Esophagus squamous epithelium (tissue), 5 donors: ENCODE measurements at regions not wholly inside any gene's neighbourhood (a gene's known extent, or its start where the extent isn't known, plus 50 kb on each side); places are given as distances from the start of the nearest gene placed in this dataset.

Experiments used
- DNase-seq: peaks from one replicate; lab custom pipeline; 2025; lab: John Stamatoyannopoulos, UW
- H3K27ac ChIP-seq, 4 donors: fragments of 200-600 bp; sonication (generic); one replicate each; pipeline ENCODE4 v1.5.1; 2016 to 2019; ENCODE audit warnings: mild to moderate bottlenecking in 1 of 4
- H3K27me3 ChIP-seq, 4 donors: fragments of 200-600 bp; sonication (generic); 1 replicate in 3 of 4; 2 replicates in 1 of 4; pipeline versions ENCODE4 v1.5.1 to v1.6.0; 2017 to 2021; ENCODE audit warnings: antibody characterized with exemption in 1 of 4
- H3K36me3 ChIP-seq, 3 donors: fragments of 200-600 bp; sonication (generic); one replicate each; pipeline ENCODE4 v1.5.1; 2016 to 2019
- H3K4me1 ChIP-seq, 3 donors: fragments of 200-600 bp; sonication (generic); one replicate each; pipeline ENCODE4 v1.5.1; 2017 to 2019
- H3K4me3 ChIP-seq, 4 donors: fragments of 200-600 bp; sonication (generic); 1 replicate in 3 of 4; 2 replicates in 1 of 4; pipeline ENCODE4 v1.5.1; 2016 to 2019; ENCODE audit warnings: mild to moderate bottlenecking in 2 of 4, moderate library complexity in 1 of 4
- H3K9me3 ChIP-seq, 3 donors: fragments of 200-600 bp; sonication (generic); one replicate each; pipeline ENCODE4 v1.5.1; 2016 to 2019
- CTCF ChIP-seq, 6 experiments: fragments of 450-650 bp in 4 of 6; fragments of 200-600 bp in 2 of 6; sonication (generic) in 2 of 6; IDR thresholded peaks; one replicate each; pipeline ENCODE4 v1.5.1; 2016 to 2019; ENCODE audit warnings: antibody characterized with exemption in 6 of 6, mild to moderate bottlenecking in 4 of 6, moderate library complexity in 4 of 6
- POLR2A ChIP-seq, 4 donors: fragments of 450-650 bp; IDR thresholded peaks; one replicate each; pipeline ENCODE4 v1.6.1; 2017; ENCODE audit warnings: antibody characterized with exemption in 4 of 4, mild to moderate bottlenecking in 4 of 4, moderate library complexity in 3 of 4
- WGBS, 2 donors: methylation state at CpG; one replicate each; pipeline ENCODE4 v1.1.5; 2018; 5-methylcytosine and 5-hydroxymethylcytosine counted together
- intact Hi-C: fragments of 100-400 bp; cut with DNase I; formaldehyde crosslinking; loops from one replicate; pipeline ENCODE4 v1.15.0; 2022
- donor health status: DM: yes; HTN: yes; CAD: no.

DNA sequence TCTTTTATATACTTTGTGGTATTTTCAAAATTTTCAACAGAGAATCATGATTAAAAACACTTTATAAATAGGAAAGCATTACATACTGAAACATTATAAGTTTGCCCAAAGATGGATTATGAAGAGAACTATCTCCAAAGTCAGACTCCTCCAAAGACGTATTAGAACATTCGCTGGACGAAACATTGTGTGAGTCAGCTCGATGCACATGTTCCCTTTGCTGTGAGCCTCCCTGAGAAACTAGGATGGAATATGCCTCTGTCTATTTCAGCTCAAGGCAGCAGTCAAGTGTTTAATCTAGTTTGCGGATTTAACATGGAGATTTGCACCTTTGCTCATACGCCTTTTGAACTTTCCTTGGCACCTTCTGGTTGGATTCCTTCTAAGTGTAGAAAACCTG lies 92.2 kb upstream of the NCKAP5 start:
- 82 to 88% methylated on average over 6 of the region's 6 CpGs for WGBS, 2 donors
- Histone ChIP-seq H3K4me1 (no peaks in the 10 kb centered on the region), H3K9me3 (no peaks in the 10 kb centered on the region), H3K36me3 (no peaks in the 10 kb centered on the region), H3K27ac (no peak overlapping the region), H3K4me3 (no peak overlapping the region), H3K27me3 (no peaks in the 10 kb centered on the region)
- no peak for DNase-seq
- intact Hi-C loops: no loop called here
- TF ChIP-seq CTCF (IDR thresholded peaks at IDR 0.05) (no peak), POLR2A (IDR thresholded peaks at IDR 0.05) (no peak)

GRCh38 chr2:133661392-133661791 lies 93.1 kb upstream of the NCKAP5 start:
- 90 to 93% methylated on average over 4 of the region's 4 CpGs for WGBS, 2 donors
- intact Hi-C loops: no loop called here
- Histone ChIP-seq H3K27ac (no peak overlapping the region), H3K27me3 (no peaks in the 10 kb centered on the region), H3K4me1 (no peaks in the 10 kb centered on the region), H3K4me3 (no peak overlapping the region), H3K36me3 (no peaks in the 10 kb centered on the region), H3K9me3 (no peaks in the 10 kb centered on the region)
- no peak for TF ChIP-seq CTCF (IDR thresholded peaks at IDR 0.05)
- TF ChIP-seq POLR2A (IDR thresholded peaks at IDR 0.05): no peak
- DNase-seq: no peak

DNA sequence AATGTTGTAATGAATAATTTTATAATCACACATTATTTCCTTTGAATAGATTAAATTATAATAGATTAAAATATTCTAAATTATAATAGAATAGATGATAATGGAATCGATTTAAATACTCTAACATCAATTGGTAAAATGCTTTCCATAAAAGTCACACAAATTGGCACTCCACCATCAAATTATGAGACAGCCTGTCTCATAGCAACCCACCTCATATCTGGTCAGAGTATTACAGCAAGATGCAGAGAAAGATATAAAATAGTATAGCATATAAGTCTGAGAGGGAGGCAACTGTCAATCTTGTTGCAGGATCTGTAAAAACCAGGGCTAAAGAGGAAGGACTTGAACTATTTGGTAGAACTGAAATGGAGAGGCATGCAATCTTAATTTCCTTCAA lies 98.4 kb upstream of the NCKAP5 start:
- no peak overlapping the region for H3K27ac ChIP-seq
- no peaks in the 10 kb centered on the region for H3K4me1 ChIP-seq
- no peaks in the 10 kb centered on the region for H3K36me3 ChIP-seq
- no peak for TF ChIP-seq CTCF (IDR thresholded peaks at IDR 0.05)
- no peak for TF ChIP-seq POLR2A (IDR thresholded peaks at IDR 0.05)
- intact Hi-C loops: no loop called here
- peaks cover 0 to 13% (median 3%) of the 10 kb centered on the region in 3 donors for H3K9me3 ChIP-seq
- 92 to 96% methylated on average over 1 of the region's 1 CpG for WGBS, 2 donors
- H3K4me3 ChIP-seq: no peak overlapping the region
- no peaks in the 10 kb centered on the region for H3K27me3 ChIP-seq
- no peak for DNase-seq

DNA sequence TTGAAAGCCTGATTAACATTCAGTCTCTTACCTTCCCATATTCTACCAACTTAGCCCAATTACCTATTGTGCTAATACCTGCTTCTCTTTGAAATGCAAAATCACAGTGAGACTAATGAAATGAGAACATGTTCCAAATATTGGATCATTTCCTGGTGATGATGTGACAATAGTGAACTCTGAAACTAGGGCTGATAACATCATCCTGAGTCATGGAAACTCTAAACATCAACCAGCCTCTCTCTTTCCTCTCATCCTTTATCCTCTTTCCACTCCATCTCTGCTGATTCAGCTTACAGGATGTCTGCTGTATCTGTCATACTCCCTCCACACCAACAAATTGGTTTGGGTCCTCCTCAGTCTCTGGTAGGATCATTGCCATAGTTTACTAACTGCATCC lies 98.8 kb upstream of the NCKAP5 start:
- intact Hi-C loops: no loop called here
- no peak for DNase-seq
- no peaks in the 10 kb centered on the region for H3K4me1 ChIP-seq

DNA sequence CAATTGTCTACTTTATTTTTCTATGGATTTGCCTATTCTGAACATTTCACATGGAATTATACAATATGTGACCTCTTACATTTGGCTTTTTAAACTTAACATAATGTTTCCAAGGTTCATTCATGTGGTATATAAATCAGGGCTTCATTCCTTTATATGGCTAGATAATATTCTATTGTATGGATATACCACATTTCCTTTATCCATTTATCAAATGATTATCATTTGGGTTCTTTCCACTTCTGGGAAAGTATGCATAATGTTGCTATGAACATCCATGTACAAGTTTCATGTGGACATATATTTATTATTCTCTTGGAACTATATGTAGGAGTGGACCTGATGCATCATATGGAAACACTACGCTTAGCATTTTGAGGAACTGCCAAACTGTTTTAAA lies 99.7 kb upstream of the NCKAP5 start:
- Histone ChIP-seq H3K4me1 (no peaks in the 10 kb centered on the region), H3K36me3 (no peaks in the 10 kb centered on the region), H3K27ac (no peak overlapping the region), H3K27me3 (no peaks in the 10 kb centered on the region), H3K4me3 (no peak overlapping the region), H3K9me3 (peaks cover 0 to 13% (median 3%) of the 10 kb centered on the region in 3 donors)
- DNase-seq: no peak
- intact Hi-C loops: no loop called here
- TF ChIP-seq POLR2A (IDR thresholded peaks at IDR 0.05): no peak
- no peak for TF ChIP-seq CTCF (IDR thresholded peaks at IDR 0.05)
- WGBS, 2 donors: 83 to 94% methylated on average over 1 of the region's 1 CpG

More for the DNA sequence above, 98.8 kb upstream of the NCKAP5 start:
- no peak overlapping the region for H3K4me3 ChIP-seq
- H3K36me3 ChIP-seq: no peaks in the 10 kb centered on the region
- TF ChIP-seq CTCF (IDR thresholded peaks at IDR 0.05) (no peak), POLR2A (IDR thresholded peaks at IDR 0.05) (no peak)
- peaks cover 0 to 13% (median 3%) of the 10 kb centered on the region in 3 donors for H3K9me3 ChIP-seq
- H3K27ac ChIP-seq: no peak overlapping the region
- H3K27me3 ChIP-seq: no peaks in the 10 kb centered on the region
